HepG2 (cell line): ENCODE measurements at regions not wholly inside any gene's neighbourhood (a gene's known extent, or its start where the extent isn't known, plus 50 kb on each side); places are given as distances from the start of the nearest gene placed in this dataset.

ENCODE experiments used
- ATAC-seq: fragments of 200-7000 bp; cut with Tn5 transposase; 3 replicates; pipeline ENCODE4 v1.9.1; 2020; ENCODE audit warnings: mild to moderate bottlenecking, moderate library complexity
- BruUV-seq: library from RNA; stranded (reverse); fragments of 400-500 nt; replicated peaks from 2 replicates; lab custom pipeline; 2021; lab: Mats Ljungman, UMichigan
- CTCF ChIA-PET: fragments of 300-600 bp; formaldehyde crosslinking; extraction: SDS; loops from one replicate; lab custom pipeline; 2021; ENCODE audit warnings: low total read pairs, inconsistent platforms, low intra/inter-chr PET ratio; lab: Yijun Ruan, JAX
- POLR2A ChIA-PET: fragments of 350-600 bp; sonication (Branson Sonifier 250); formaldehyde crosslinking; loops from one replicate; lab custom pipeline; 2020; ENCODE audit warnings: antibody characterized with exemption, inconsistent platforms; lab: Yijun Ruan, JAX
- DNase-seq: peaks from one replicate; pipeline ENCODE4 v3.0.0-alpha.2; 2015; ENCODE audit warnings: low spot score
- FAIRE-seq: peaks from 3 replicates; lab custom pipeline; 2011; peaks lifted over from hg19 to GRCh38; lab: Jason Lieb, UNC
- H2AFZ ChIP-seq: one replicate; pipeline ENCODE4 v1.6.1; 2011; ENCODE audit warnings: low read length, inconsistent platforms
- H3K27ac ChIP-seq: fragments of 300-600 bp; 3 replicates; pipeline ENCODE4 v1.8.0; 2011; ENCODE audit warnings: mixed run types, mild to moderate bottlenecking, mixed read lengths, low read length, inconsistent platforms; ENCODE audit not compliant: insufficient read depth; ENCODE audit errors: extremely low read length
- H3K27me3 ChIP-seq, 2 experiments: fragments of 200-600 bp in 1 of 2; 2 replicates in 1 of 2; 3 replicates in 1 of 2; pipeline versions ENCODE4 v1.6.0 to v1.8.0; 2011; ENCODE audit warnings: low read length in 2 of 2, mild to moderate bottlenecking in 2 of 2, moderate library complexity in 2 of 2, inconsistent platforms in 1 of 2; ENCODE audit not compliant: insufficient read depth in 2 of 2, control insufficient read depth in 1 of 2
- H3K36me3 ChIP-seq, 2 experiments: fragments of 200-600 bp in 1 of 2; replicated peaks in 1 of 2; 2 replicates in 1 of 2; 3 replicates in 1 of 2; pipeline versions ENCODE4 v1.5.1 to v1.8.0; 2011; ENCODE audit warnings: low read length in 2 of 2, inconsistent platforms in 1 of 2; ENCODE audit not compliant: insufficient read depth in 2 of 2, control insufficient read depth in 1 of 2
- H3K4me1 ChIP-seq: 2 replicates; pipeline ENCODE4 v1.5.1; 2012; ENCODE audit warnings: low read length, inconsistent platforms; ENCODE audit not compliant: insufficient read depth
- H3K4me2 ChIP-seq: 2 replicates; pipeline ENCODE4 v1.6.0; 2011; ENCODE audit warnings: low read depth, low read length, inconsistent platforms
- H3K4me3 ChIP-seq, 3 experiments: fragments of 200-600 bp in 1 of 3; sonication (generic), shearing (Covaris generic) in 1 of 3; replicated peaks in 1 of 3; 2 replicates each; pipeline ENCODE4 v1.5.1; 2011 to 2016; ENCODE audit warnings: low read length in 3 of 3, inconsistent platforms in 2 of 3, low read depth in 2 of 3, mild to moderate bottlenecking in 2 of 3, control low read depth in 1 of 3, mixed read lengths in 1 of 3; ENCODE audit not compliant: insufficient read depth in 1 of 3
- H3K79me2 ChIP-seq: one replicate; pipeline ENCODE4 v1.6.1; 2011; ENCODE audit warnings: low read length, inconsistent platforms; ENCODE audit not compliant: insufficient read depth
- H3K9ac ChIP-seq: 2 replicates; pipeline ENCODE4 v1.6.0; 2011; ENCODE audit warnings: mild to moderate bottlenecking, low read depth, low read length, inconsistent platforms; ENCODE audit not compliant: insufficient read depth
- H3K9me3 ChIP-seq: 2 replicates; pipeline ENCODE4 v1.5.1; 2012; ENCODE audit warnings: mild to moderate bottlenecking, low read length
- H4K20me1 ChIP-seq: 2 replicates; pipeline ENCODE4 v1.6.0; 2011; ENCODE audit warnings: inconsistent platforms, mild to moderate bottlenecking, low read length, moderate library complexity; ENCODE audit not compliant: insufficient read depth
- ARHGAP35 ChIP-seq: sonication (generic); formaldehyde crosslinking; IDR thresholded peaks from 2 replicates; pipeline ENCODE4 v1.9.0; 2022; ENCODE audit warnings: mild to moderate bottlenecking, inconsistent platforms, moderate library complexity, missing genetic modification reagents, borderline replicate concordance
- CAMTA2 ChIP-seq: sonication (generic); formaldehyde crosslinking; IDR thresholded peaks from 2 replicates; pipeline ENCODE4 v1.4.0; 2020; ENCODE audit warnings: mild to moderate bottlenecking, missing genetic modification reagents, borderline replicate concordance
- CHD4 ChIP-seq: fragments of 200-600 bp; sonication (generic); IDR thresholded peaks from 2 replicates; pipeline ENCODE4 v1.7.0; 2017; ENCODE audit warnings: mild to moderate bottlenecking, low read length, borderline replicate concordance
- GABPB1 ChIP-seq: IDR thresholded peaks from 2 replicates; pipeline ENCODE4 v1.6.1; 2016; ENCODE audit warnings: mild to moderate bottlenecking, missing genetic modification reagents, moderate library complexity, missing compliant biosample characterization
- IRF2 ChIP-seq: IDR thresholded peaks from 2 replicates; pipeline ENCODE4 v1.6.1; 2018; ENCODE audit warnings: missing genetic modification reagents, missing compliant biosample characterization
- KDM5B ChIP-seq: sonication (generic); formaldehyde crosslinking; IDR thresholded peaks from 2 replicates; pipeline ENCODE4 v1.4.0; 2020; ENCODE audit warnings: missing genetic modification reagents, mild to moderate bottlenecking, borderline replicate concordance
- KDM6A ChIP-seq: IDR thresholded peaks from 2 replicates; pipeline ENCODE4 v1.6.1; 2016; ENCODE audit warnings: low read depth
- MAZ ChIP-seq, 2 experiments: sonication (generic) in 1 of 2; formaldehyde crosslinking in 1 of 2; IDR thresholded peaks; 2 replicates each; pipeline versions ENCODE4 v1.5.0 to v1.6.1; 2012 to 2020; ENCODE audit warnings: low read depth in 2 of 2, mild to moderate bottlenecking in 2 of 2, borderline replicate concordance in 1 of 2, improper control_type of control experiment in 1 of 2, low read length in 1 of 2, missing genetic modification reagents in 1 of 2, moderate library complexity in 1 of 2
- MTF1 ChIP-seq: sonication (generic); formaldehyde crosslinking; IDR thresholded peaks from 2 replicates; pipeline ENCODE4 v1.5.0; 2020; ENCODE audit warnings: missing genetic modification reagents
- REPIN1 ChIP-seq: sonication (generic); formaldehyde crosslinking; IDR thresholded peaks from 2 replicates; pipeline ENCODE4 v1.8.0; 2022; ENCODE audit warnings: missing genetic modification reagents, low read depth, mild to moderate bottlenecking, borderline replicate concordance
- SIN3B ChIP-seq: fragments of 150-350 bp; IDR thresholded peaks from 2 replicates; pipeline ENCODE4 v1.6.1; 2014; ENCODE audit warnings: low read length
- SKI ChIP-seq: fragments of 450-650 bp; IDR thresholded peaks from one replicate; pipeline ENCODE4 v1.6.1; 2018; ENCODE audit warnings: mild to moderate bottlenecking; ENCODE audit not compliant: partially characterized antibody
- SOX5 ChIP-seq: IDR thresholded peaks from 2 replicates; pipeline ENCODE4 v1.6.1; 2016; ENCODE audit warnings: borderline replicate concordance
- THYN1 ChIP-seq: sonication (generic); formaldehyde crosslinking; IDR thresholded peaks from 2 replicates; pipeline ENCODE4 v1.8.1; 2023; ENCODE audit warnings: low read depth, mild to moderate bottlenecking, moderate library complexity, missing genetic modification reagents, borderline replicate concordance
- XBP1 ChIP-seq: sonication (generic); formaldehyde crosslinking; IDR thresholded peaks from 2 replicates; pipeline ENCODE4 v1.5.0; 2020; ENCODE audit warnings: missing genetic modification reagents
- ZBTB1 ChIP-seq: sonication (generic); formaldehyde crosslinking; IDR thresholded peaks from 2 replicates; pipeline ENCODE4 v1.4.0; 2020; ENCODE audit warnings: missing genetic modification reagents, borderline replicate concordance
- ZKSCAN1 ChIP-seq: fragments of 150-350 bp; IDR thresholded peaks from 2 replicates; pipeline ENCODE4 v1.6.1; 2014; ENCODE audit warnings: low read length
- ZNF414 ChIP-seq: sonication (generic); formaldehyde crosslinking; IDR thresholded peaks from 2 replicates; pipeline ENCODE4 v1.5.0; 2020; ENCODE audit warnings: missing genetic modification reagents
- in situ Hi-C: cut with HindIII; loops from 2 replicates; pipeline ENCODE4 v1.10.0; 2017; ENCODE audit warnings: low pct_unique_long_range_greater_than_20kb; ENCODE audit not compliant: extremely low pct_ligation_motif_present
- intact Hi-C: fragments of 100-400 bp; cut with micrococcal nuclease; formaldehyde crosslinking; loops from one replicate; pipeline ENCODE4 v1.10.0; 2022; ENCODE audit not compliant: unreplicated experiment
- TF ChIP-seq, protein P1 (sequence below): sonication (generic); formaldehyde crosslinking; IDR thresholded peaks from 2 replicates; pipeline ENCODE4 v1.4.0; 2020; ENCODE audit warnings: missing genetic modification reagents, borderline replicate concordance

DNA sequence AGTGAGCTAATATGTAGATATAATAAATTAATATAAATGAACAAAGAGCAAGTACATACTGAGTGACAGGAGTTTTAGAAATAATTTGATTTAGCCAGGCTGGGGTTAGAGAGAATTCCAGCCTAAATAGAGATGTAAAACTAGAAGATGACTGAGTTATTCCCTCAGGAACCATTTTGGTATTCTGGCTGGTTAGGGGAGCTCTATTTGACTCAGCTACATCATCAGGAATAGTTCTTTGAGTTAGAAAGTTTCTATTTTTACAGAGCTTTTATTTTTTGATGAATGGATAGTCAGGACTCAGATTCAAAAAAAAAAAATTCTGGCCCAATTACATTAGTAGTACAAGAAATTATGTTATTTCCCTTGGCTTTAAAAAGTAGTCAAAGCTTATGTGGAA lies 180.4 kb upstream of the MID1 start:
- Histone ChIP-seq H3K9ac (no peak overlapping the region), H3K27ac (no peak overlapping the region), H3K36me3 (no peaks in the 10 kb centered on the region), H4K20me1 (no peaks in the 10 kb centered on the region), H3K27me3 (no peaks in the 10 kb centered on the region), H3K4me3 (no peak overlapping the region), H3K4me1 (no peaks in the 10 kb centered on the region), H3K9me3 (no peaks in the 10 kb centered on the region), H3K4me2 (no peak overlapping the region), H2AFZ (no peak overlapping the region), H3K79me2 (no peaks in the 10 kb centered on the region)
- FAIRE-seq, result no peak
- DNase-seq, result no peak
- intact Hi-C loops, result no loop called here
- ChIA-PET CTCF (no interaction called here), POLR2A (no interaction called here)
- BruUV-seq, result no TSS peak
- no peak for ATAC-seq
- in situ Hi-C loops, result no loop called here
- TF ChIP-seq KDM6A (CRISPR knock-in tag) (no peak), XBP1 (CRISPR knock-in tag) (no peak), GABPB1 (CRISPR knock-in tag) (no peak), SKI (no peak), ARHGAP35 (CRISPR knock-in tag) (no peak), SIN3B (no peak), SOX5 (CRISPR knock-in tag) (no peak), CAMTA2 (CRISPR knock-in tag) (no peak), KDM5B (no peak), THYN1 (CRISPR knock-in tag) (no peak), MTF1 (CRISPR knock-in tag) (no peak), ZNF414 (no peak), ZBTB1 (CRISPR knock-in tag) (no peak), CHD4 (no peak), ZKSCAN1 (no peak), IRF2 (CRISPR knock-in tag) (no peak), MAZ (IDR thresholded peaks at IDR 0.05; ENCODE audit: borderline replicate concordance, low read depth, low read length) (no peak), MAZ (CRISPR knock-in tag; IDR thresholded peaks at IDR 0.05; ENCODE audit: low read depth) (no peak), REPIN1 (no peak)
- TF ChIP-seq, protein P1, sequence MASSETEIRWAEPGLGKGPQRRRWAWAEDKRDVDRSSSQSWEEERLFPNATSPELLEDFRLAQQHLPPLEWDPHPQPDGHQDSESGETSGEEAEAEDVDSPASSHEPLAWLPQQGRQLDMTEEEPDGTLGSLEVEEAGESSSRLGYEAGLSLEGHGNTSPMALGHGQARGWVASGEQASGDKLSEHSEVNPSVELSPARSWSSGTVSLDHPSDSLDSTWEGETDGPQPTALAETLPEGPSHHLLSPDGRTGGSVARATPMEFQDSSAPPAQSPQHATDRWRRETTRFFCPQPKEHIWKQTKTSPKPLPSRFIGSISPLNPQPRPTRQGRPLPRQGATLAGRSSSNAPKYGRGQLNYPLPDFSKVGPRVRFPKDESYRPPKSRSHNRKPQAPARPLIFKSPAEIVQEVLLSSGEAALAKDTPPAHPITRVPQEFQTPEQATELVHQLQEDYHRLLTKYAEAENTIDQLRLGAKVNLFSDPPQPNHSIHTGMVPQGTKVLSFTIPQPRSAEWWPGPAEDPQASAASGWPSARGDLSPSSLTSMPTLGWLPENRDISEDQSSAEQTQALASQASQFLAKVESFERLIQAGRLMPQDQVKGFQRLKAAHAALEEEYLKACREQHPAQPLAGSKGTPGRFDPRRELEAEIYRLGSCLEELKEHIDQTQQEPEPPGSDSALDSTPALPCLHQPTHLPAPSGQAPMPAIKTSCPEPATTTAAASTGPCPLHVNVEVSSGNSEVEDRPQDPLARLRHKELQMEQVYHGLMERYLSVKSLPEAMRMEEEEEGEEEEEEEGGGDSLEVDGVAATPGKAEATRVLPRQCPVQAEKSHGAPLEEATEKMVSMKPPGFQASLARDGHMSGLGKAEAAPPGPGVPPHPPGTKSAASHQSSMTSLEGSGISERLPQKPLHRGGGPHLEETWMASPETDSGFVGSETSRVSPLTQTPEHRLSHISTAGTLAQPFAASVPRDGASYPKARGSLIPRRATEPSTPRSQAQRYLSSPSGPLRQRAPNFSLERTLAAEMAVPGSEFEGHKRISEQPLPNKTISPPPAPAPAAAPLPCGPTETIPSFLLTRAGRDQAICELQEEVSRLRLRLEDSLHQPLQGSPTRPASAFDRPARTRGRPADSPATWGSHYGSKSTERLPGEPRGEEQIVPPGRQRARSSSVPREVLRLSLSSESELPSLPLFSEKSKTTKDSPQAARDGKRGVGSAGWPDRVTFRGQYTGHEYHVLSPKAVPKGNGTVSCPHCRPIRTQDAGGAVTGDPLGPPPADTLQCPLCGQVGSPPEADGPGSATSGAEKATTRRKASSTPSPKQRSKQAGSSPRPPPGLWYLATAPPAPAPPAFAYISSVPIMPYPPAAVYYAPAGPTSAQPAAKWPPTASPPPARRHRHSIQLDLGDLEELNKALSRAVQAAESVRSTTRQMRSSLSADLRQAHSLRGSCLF, result no peak
